ENCODE measurements at regions not wholly inside any gene's neighbourhood (a gene's known extent, or its start where the extent isn't known, plus 50 kb on each side); places are given as distances from the start of the nearest gene placed in this dataset.
"Not testable (repeated sequence)": the region's sequence is repeated elsewhere in the genome, so short reads cannot be mapped to it uniquely, and the experiment has no call there.

DNA sequence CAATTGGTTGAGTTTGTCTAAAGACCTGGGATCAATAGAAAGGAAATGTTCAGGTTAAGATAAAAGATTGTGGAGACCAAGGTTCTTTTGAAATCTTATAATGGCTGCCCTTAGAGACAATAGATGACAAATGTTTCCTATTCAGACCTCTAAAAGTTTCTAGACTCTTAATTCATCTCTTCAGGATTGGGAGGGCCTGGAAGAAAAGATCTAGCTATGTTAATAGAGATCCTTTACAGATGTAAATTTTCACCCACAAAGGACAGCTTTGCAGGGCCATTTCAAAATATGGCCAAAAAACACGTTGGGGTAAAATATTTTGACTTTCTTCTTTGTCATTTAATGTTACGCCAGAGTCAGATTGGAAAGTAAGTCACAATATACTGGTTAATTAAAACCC is 1739.6 kb downstream of the ARAP2 start:
- not testable (repeated sequence) for DNase-seq

DNA sequence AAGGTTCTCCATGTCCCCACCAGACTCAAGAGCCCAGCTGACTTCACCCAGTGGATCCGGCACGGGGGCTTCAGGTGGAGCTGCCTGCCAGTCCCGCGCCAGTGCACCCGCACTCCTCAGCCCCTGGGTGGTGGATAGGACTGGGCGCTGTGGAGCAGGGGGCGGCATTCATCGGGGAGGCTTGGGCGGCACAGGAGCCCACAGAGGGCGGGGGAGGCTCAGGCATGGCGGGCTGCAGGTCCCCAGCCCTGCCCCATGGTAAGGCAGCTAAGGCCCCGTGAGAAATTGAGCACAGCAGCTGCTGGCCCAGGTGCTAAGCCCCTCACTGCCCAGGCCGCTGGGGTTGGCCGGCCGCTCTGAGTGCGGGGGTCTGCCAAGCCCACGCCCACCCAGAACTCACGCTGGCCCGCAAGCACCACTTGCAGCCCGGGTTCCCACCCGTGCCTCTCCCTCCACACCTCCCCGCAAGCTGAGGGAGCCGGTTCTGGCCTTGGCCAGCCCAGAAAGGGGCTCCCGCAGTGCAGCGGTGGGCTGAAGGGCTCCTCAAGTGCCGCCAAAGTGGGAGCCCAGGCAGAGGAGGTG is 1737.7 kb downstream of the ARAP2 start:
- not testable (repeated sequence) for DNase-seq

DNA sequence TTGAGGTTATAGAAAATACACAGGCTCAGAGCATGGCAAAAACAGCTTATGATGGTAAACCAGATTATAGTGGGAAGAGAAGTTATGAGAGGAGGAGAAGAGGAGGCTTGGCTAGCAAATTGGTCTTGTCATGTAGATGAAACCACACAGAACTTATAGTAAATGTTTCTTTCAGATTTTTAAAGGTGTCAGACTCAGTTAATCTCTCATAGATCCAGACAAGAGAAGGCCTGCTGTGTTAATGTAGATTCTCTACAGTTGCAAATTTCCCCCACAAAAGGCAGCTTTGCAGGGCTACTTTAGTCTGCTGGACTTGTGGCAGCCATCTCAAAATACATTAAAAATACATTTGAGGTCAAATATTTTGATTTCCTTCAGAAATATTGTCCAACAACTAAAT is 1731.7 kb downstream of the ARAP2 start:
- DNase-seq, result no peak

DNA sequence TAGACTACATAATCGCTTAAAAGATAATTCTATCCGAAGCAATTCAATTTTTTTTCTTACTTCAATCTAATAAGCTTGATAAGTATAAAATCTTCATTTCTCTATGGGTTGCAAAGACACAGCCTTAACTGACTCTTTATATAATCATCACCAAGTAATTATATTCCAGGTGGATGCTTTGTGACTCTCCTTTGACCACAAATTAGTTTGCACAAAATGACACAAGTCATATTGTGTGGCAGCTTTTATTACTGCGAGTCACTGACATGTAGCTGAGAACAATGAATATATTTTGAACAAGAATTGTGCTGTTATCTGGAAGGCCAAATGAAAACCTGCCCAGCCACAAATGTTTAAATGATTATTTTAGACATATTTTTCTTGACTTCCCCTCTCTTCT is 1727.8 kb downstream of the ARAP2 start:
- DNase-seq, result no peak

DNA sequence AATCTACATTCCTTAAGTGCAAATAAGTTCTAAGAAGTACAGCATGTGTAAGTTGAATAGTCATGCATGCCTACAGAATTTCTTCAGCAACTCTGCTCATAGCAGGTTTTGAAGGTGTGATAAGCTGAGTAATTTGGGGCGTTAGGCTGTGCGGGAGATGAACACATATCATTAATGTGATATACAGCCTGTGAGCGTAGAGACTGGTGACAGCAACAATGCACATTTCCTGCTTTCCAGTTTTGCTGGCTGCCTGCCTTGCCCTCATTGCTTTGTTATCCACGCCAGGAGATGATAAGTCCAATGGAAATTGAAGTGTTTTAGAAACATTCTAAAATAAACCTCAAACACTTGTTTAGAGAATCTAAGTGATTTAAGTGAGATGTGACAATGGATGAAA is 1709.4 kb downstream of the ARAP2 start:
- no peak for DNase-seq

DNA sequence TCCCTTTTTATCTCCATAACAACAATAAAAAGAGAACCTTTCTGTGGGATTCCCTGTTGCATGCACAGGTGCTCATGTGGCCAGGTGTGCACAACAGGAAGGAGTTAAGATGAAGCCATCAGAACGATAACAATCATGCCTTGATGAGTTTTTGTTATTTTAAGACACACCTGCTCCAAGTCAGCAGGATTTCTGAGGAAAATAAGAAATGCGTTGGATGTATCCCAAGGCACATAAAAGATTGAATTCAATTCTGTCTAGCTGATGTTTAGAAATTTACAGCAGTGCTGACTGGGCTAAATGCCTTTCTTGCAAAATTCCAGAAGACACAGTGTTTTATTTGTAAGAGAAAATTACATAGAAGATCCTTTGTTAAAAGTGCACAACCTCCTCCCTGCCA is 1678.2 kb downstream of the ARAP2 start:
- no peak for DNase-seq

DNA sequence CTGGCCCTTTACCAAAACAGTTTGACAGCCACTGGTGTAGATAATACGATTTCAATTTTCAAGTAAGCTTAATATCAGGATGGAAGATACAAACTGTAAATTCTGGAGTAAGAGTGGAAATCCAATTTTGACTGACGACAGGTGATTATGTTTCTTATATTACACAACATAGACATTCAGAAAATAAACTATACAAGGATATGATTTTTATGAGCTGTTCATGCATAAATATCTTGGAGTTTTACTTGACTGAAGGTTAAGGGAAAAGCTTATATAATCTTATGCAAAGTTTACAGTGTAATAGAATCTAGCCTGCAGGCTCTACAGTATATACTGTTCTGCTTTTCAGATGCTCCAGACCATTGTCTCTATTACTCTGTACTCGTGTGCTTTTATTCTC is 1672.3 kb downstream of the ARAP2 start:
- DNase-seq, result no peak

DNA sequence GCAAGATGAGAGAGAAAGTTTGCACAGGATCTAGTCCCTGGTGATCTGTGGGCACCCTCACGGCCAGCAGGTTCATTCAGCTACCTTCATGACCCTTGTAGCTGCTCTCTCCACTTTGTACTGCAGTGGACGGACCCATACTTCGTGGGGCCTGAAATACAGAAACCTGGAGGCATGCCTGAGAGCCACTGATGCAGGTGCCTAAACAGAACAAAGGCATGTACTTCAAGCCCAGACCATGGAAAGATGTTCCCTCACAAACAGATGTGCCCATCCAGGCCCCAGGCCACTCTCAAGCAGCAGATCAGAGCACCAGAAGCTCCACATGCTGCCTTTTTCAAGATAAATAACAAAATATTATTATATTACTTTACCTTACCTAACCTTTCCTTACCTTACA is 1629.0 kb downstream of the ARAP2 start:
- no peak for DNase-seq

DNA sequence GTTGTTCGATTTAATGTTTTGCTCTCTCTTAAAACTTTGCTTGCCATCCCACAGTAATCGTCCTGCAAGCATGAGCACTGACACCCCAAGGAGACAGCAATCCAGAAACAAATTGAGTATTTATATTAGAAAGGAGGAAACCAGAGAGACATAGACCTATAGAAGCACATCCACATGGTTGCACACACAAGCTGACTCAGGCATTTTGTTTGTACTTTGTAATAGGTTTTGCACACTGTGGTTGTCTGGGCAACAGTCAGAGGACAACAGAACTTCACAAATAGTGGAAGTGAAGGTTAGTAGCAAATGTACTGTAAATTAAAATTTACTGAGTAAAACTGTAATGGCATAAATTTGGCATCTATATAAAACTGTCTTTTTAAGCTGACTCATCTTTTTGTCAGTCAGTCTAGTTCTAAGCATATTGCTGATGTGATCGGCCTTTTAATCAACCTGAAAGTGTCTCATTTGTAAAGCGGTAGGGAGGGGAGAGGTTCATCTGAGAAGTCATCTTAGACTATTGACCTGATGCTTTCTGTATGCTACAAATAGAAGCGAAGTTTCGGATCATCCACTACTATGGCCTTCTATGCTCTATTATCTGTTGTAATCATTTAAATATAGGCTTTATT is 1624.7 kb downstream of the ARAP2 start:
- DNase-seq, result no peak

DNA sequence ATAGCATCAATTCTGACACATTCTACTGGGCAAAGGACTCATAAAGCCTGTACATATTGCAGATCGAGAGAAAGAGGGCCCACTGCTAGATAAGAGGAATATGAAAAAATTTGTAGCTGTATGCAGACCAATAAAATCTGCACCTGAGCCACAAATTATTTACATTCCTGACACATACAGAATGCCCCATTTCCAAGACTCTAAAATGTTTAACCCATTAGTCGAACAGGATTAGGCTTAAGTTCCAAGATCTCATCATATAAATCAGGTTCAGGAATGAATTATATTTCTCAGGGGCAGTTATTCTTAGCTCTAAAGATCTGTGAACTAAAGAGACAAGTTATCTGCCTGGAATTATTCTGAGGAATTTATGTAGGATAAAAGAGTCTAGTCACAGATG is 1615.8 kb downstream of the ARAP2 start:
- no peak for DNase-seq

DNA sequence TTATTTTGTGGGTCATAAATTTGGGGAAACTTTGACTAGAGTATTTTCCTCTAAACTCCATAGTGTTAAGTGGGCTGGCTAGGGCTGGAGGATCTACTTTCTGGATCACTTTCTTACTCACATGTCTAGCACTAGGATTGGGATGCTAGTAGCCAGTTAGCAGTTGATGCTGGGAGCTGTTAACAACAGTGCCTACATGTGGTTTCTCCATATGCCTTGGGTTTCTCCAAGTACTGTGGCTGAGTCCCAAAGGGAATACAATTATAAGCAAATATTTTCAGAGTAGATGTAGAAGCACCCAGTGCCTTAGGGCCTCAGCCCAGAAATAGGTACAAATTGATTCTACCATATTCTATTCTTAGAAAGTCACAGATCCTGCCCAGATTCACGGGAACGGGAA is 1614.9 kb downstream of the ARAP2 start:
- no peak for DNase-seq

DNA sequence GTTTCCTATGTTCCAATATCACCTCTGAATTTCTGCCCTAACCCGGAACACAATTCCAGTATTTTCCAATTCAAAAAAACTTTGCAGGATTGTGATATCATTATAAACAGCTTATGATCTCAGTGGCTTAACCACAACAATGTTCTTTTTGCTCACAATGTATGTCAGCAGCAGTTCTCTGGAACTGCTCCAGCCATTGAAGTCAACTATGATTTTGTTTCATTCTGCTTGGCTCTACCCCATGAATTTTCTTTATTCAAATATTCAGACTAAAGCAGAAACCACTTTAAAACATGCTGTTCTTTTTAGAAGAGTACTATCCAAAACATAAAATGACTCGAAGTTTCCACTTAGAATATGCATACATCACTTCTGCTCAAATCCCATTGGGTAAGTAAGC is 1611.1 kb downstream of the ARAP2 start:
- DNase-seq, result no peak

DNA sequence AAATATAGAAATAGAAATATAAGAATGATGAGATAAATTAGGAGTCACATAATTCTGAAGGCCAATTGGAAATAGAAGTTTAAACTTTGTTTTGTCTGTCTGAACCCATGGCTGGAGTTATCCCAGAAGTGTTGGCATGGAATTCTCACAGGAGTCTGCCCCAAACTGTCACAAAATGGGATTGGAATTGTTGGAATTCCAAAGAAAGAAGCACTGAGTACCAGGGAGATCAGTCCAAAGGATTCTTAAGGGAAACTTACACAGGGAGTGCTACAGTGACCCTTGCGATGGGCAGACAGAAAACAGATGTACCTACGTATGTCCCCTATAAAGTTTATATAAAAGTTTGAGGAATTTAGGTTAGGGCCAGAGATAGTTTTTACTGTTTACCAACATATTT is 1607.7 kb downstream of the ARAP2 start:
- no peak for DNase-seq

DNA sequence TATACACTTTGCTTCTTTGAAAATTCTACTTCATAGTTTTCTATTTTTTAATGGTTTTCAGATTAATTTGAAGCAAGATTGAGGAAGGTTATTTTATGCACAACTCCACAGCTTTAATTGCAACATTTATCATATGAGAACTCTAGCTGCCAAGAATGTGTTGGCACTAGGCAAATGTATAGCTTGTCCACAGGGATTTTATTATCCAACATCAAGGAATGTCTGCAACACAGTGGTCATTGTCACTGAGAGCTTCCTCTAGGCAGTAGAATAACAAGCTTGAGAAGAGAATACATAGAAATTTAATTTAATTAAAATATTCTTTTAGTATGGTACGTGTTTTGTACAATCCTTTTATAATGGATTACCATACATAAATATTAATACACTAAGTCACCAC is 1600.8 kb downstream of the ARAP2 start:
- no peak for DNase-seq

DNA sequence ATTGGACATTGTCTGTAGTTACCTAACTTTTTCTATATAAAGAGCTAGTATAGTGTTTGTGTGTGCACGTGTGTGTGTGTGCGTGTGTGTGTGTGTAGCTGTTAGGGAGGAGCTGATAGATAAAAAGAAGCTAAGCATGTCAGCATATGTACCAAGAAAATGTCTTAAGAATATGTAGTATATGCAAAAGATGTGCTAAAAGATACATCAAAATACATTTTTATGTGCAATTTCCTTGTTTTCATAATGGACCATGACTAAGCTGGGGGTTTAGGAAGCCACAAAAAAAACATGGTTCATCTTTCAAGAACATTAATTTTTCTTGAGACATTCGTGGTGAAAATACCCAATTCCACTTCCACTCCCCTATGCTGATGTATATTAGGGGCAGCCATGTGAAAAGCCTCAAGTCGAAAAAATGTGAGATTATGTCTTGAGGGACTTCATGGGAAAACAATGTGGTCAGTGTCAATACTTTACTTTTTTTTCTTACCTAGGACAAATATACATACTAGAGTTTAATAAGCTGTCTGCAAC is 1599.7 kb downstream of the ARAP2 start:
- DNase-seq, result no peak

DNA sequence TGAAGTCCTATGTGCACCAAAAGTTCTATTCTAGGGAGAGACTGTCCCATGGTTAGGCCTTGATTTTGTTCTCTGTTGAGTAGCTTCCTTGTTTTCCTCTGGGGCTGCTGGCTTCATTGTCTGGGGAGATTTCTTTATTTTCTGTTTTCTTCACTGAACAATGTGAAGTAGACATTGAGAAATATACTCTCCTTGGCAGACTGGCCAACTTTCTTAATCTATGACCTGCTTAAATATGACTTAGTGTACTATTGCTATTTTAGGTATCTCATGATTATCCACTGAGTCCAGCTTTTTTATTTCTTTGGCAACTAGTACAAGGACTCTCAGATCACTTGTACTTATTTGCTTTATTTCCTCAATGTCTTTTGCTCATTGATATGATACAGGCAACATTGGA is 1594.6 kb downstream of the ARAP2 start:
- no peak for DNase-seq

DNA sequence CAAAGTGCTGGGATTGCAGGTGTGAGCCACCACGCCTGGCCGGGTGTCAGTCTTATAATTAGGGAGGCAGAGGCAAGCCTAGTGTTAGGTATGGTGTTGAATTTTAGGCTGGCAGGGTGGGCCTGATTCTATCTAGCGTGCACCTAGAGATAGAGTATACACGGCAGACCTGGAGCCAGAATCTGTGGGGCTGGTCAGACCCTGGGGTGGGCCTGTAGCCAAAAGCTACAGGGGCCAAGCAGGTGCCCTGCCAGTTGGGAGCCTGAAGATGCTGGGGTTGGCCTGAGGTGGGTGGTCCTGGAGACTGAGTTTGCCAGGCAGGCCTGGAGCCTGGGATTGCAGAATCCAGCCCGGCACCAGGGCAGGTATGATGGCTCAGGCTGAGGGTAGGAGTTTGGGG is 1580.3 kb downstream of the ARAP2 start:
- DNase-seq, result no peak

DNA sequence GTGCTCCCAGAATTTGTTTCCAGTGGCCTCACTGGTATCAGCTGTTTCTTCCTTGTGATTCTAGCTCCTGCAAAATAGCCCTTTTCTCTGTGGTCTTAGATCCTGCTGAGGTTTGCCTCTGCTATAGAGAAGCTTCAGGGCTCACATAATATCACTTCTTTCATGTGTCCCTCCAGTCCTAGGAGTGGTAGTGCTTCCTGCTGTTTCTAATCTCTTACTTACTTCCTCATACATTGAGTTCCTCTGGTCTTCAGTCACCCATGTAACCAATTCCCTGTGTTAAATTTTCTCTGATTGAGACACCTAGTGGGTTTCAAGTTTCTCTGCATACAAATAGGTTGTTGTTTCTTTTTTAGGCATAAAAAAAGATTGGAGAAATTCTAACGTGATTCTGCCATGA is 1567.9 kb downstream of the ARAP2 start:
- DNase-seq, result no peak

DNA sequence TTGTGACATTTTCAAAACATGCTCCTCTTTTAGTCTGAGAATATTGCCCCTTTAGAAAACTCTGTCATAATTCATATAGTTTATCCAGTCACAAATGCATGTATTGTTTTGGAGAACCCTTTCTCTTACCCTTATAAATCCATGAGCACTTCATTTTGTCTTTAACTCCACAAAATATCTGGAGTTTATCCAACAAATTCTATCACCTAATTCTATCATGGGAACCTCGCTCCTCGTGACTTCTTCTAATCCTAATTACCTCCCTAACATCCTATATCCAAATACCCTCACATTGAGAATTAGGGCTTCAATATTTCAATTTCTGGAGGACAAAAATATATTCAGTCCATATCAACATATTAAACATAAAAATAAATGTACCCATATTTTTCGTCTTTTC is 1565.9 kb downstream of the ARAP2 start:
- no peak for DNase-seq

DNA sequence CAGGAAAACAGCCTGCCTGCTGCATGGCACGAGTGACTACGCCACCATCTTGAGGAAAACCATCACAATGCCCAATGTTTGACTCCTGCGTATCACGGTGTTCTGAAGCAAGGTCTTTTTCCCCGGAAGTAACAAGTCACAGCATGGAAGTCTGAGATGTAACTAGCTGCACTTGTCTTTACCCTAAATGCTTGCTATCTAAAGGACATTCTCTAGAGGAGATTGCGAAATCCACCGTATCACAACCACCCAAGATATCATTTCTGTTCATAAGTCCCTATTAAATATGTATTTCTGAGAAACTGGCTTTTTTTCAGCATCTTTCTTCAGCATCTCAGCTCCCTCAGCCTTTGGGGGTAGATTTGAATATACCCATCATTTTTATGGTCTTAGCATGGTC is 1565.1 kb downstream of the ARAP2 start:
- no peak for DNase-seq

DNA sequence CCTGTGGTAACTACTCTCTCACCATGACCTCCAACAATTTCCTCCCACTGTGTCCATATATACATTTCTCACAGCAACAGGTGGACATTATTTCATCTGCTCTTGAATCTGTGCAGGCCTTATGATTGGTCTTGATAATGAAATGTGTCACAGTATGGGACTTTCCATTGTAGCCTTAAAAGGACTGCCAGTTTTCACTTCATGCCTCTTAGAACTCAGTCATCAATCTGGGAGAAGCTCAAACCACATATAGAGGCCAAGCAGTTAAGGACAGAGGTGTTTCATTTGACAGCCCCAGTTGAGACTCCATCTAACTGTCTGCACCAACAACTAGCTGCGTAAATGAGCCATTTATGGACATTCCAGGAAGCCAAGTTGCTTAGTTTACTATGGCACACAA is 1534.8 kb downstream of the ARAP2 start:
- no peak for DNase-seq

DNA sequence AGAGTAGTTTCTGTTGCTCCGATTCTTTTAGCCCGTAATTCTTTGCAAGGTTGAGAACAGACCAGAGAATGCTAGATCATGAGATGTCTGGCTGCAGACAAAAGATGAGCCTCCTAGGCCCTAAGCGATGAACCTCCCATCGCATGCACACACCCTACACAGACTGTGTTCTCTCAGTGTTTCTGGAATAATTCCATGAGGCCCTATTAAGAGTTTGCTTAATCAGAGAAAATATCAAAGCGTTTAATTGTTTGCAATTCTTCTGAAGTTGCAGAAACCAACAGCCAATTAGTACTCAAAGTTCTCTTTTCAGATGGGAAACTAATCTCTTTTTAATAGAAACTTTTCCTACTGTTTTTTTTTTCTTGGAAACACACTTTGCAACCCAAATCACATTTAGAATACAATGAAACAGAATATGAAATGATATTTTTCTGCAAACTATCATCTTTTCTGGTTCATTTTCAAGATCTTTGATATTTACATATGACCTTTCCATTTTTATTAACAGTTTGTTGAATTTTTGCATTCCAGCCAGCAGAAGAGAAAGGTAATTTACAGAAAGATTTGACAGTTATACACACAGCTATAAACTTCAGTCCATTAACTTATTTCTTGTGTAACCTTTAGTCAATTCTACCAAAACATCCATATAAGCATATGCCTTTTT is 1525.6 kb downstream of the ARAP2 start:
- no peak for DNase-seq

DNA sequence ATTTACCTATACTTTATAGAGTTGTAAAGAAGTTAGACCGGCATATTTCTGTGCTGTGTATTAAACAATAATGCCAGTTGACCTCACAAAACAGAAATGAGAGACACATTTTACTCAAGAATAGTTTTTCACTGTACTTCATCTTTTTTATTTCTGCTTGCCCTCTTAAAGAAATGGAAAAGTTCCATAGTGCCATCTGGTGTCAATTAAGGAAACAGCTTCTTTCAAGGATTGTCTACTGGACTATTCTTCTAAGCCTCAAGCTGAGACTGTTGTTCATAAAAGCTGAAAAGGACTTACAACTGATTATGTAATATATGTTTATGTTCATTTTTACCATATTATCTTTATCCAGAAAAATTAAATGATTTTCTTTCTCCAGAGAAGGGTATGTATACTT is 1523.7 kb downstream of the ARAP2 start:
- DNase-seq, result no peak

DNA sequence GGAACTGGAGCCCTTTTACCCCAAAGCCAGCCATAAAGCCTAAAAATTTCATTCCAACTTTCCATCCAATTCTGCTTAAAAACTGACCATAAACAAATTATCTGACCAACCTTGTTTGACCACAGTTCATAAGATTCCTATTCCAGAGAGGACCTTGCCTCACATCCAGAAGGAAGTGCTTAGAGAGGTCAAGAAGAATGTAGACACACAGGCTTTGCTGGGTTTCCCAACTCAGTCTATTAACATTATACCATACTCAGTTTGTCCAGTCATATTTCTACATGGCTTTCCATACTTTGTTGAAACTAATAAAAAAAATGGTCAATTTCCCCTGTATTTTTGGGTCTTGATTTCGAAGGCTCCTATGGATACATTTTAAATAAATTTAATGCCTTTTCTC is 1522.5 kb downstream of the ARAP2 start:
- DNase-seq, result no peak

DNA sequence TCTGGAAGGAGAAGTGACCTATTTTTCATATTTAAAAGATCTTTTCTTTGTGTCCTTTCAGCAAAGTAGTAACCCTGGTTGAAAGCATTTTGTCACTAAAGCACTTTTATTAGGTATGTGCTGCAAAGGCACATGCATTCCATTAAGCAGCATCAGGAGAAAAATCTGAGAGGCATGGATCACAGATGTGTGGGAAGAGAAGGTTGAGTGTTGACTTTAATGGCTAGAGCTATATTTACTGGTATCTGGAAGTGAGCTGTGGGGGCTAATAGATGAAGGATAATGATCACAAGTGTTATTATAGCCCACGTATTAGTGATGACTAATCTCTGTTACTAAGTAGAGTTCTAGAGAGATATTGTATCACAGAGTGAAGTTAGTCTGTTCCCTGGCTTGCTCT is 1520.7 kb downstream of the ARAP2 start:
- DNase-seq, result no peak
